Pancreas (tissue), 10 donors: ENCODE measurements at regions not wholly inside any gene's neighbourhood (a gene's known extent, or its start where the extent isn't known, plus 50 kb on each side); places are given as distances from the start of the nearest gene placed in this dataset.
"Not testable (repeated sequence)": the region's sequence is repeated elsewhere in the genome, so short reads cannot be mapped to it uniquely, and the experiment has no call there.

ENCODE experiments used
- ATAC-seq, 4 donors: fragments of 200-7000 bp; cut with Tn5 transposase; one replicate each; pipeline versions ENCODE4 v1.8.0 to v1.9.1; 2020; ENCODE audit warnings: mild to moderate bottlenecking in 4 of 4, moderate library complexity in 4 of 4
- DNase-seq, 6 donors: peaks; one replicate each; pipeline ENCODE4 v3.0.0-alpha.2; 2020
- FAIRE-seq: peaks from 2 replicates; lab custom pipeline; 2012; peaks lifted over from hg19 to GRCh38; lab: Jason Lieb, UNC
- H3K27ac ChIP-seq, 4 donors: fragments of 200-600 bp; sonication (generic); 1 replicate in 3 of 4; 2 replicates in 1 of 4; pipeline versions ENCODE4 v1.5.0 to v1.8.0; 2020
- H3K27me3 ChIP-seq, 4 donors: fragments of 200-600 bp; one replicate each; pipeline ENCODE4 v1.8.0; 2021
- H3K36me3 ChIP-seq, 3 donors: fragments of 200-600 bp; sonication (generic) in 1 of 3; one replicate each; pipeline versions ENCODE4 v1.5.0 to v1.8.0; 2020 to 2021
- H3K4me1 ChIP-seq, 3 donors: fragments of 200-600 bp; one replicate each; pipeline ENCODE4 v1.8.0; 2021
- H3K4me3 ChIP-seq, 4 donors: fragments of 200-600 bp; sonication (generic) in 2 of 4; one replicate each; pipeline versions ENCODE4 v1.5.0 to v1.8.0; 2020 to 2021
- H3K9me3 ChIP-seq, 4 donors: fragments of 200-600 bp; one replicate each; pipeline ENCODE4 v1.8.0; 2021
- CTCF ChIP-seq, 4 donors: fragments of 200-600 bp; sonication (generic) in 3 of 4; IDR thresholded peaks; one replicate each; pipeline versions ENCODE4 v1.5.0 to v1.8.0; 2021; ENCODE audit warnings: antibody characterized with exemption in 4 of 4
- WGBS, 2 donors: extraction: QIAGEN DNeasy Blood & Tissue Kit; methylation state at CpG; one replicate each; pipeline ENCODE4 v1.1.7; 2013; 5-methylcytosine and 5-hydroxymethylcytosine counted together
- intact Hi-C, 3 donors: fragments of 100-400 bp; cut with DNase I; formaldehyde crosslinking; loops; one replicate each; pipeline versions ENCODE4 v1.11.1 to v1.14.2; 2022
- donor health status: healthy with polysubstance abuse.
- donor health status: DM: no; HTN: no; CAD: no; lungs with moderate emphysema.
- donor health status: DM: no; HTN: no; CAD: no.
- donor health status: control.
- donor health status: control.
- donor health status: Bipolar disorder and iron deficiency.
- donor health status: DM: yes; HTN: yes; CAD: no.
- donor health status: DM: no; HTN: no; CAD: no.
- donor health status: DM: no; HTN: no; CAD: no.
- donor health status: DM: yes; HTN: yes; CAD: no.

- ATAC-seq = no peak
- FAIRE-seq = no peak
- intact Hi-C loops = no loop called here
Measured at GRCh38 chr3:18190646-18191045, 234.5 kb downstream of the SATB1 start.

GRCh38 chr3:18189282-18190050 is 235.7 kb downstream of the SATB1 start:
- Histone ChIP-seq H3K27ac (no peak overlapping the region), H3K4me3 (no peak overlapping the region), H3K4me1 (no peaks in the 10 kb centered on the region), H3K27me3 (no peaks in the 10 kb centered on the region), H3K36me3 (no peaks in the 10 kb centered on the region), H3K9me3 (no peaks in the 10 kb centered on the region)
- ATAC-seq (peak in 3 of 4 donors; percentile 53 to 87 (median 62)), DNase-seq (no peak), FAIRE-seq (no peak)
- intact Hi-C loops = no loop called here
- TF ChIP-seq CTCF (IDR thresholded peaks at IDR 0.05) = no peak
- 77 to 85% methylated on average over 9 of the region's 9 CpGs for WGBS, 2 donors

More at GRCh38 chr3:18190646-18191045, 234.5 kb downstream of the SATB1 start:
- H3K27ac ChIP-seq = no peak overlapping the region
- H3K4me3 ChIP-seq = no peak overlapping the region
- TF ChIP-seq CTCF (IDR thresholded peaks at IDR 0.05) = no peak
- DNase-seq = no peak
- no peaks in the 10 kb centered on the region for H3K27me3 ChIP-seq
- no peaks in the 10 kb centered on the region for H3K36me3 ChIP-seq
- no peaks in the 10 kb centered on the region for H3K4me1 ChIP-seq
- no peaks in the 10 kb centered on the region for H3K9me3 ChIP-seq

- intact Hi-C loops = no loop called here
- no peak for FAIRE-seq
- no peak for TF ChIP-seq CTCF (IDR thresholded peaks at IDR 0.05)
Measured at GRCh38 chr3:18188491-18188890, 236.6 kb downstream of the SATB1 start.

GRCh38 chr3:18185624-18186023 is 239.5 kb downstream of the SATB1 start:
- Histone ChIP-seq H3K4me3 (no peak overlapping the region), H3K9me3 (no peaks in the 10 kb centered on the region), H3K4me1 (no peaks in the 10 kb centered on the region), H3K27ac (no peak overlapping the region), H3K27me3 (no peaks in the 10 kb centered on the region), H3K36me3 (no peaks in the 10 kb centered on the region)
- DNase-seq (no peak), FAIRE-seq (no peak), ATAC-seq (no peak)
- TF ChIP-seq CTCF (IDR thresholded peaks at IDR 0.05) = no peak
- intact Hi-C loops = no loop called here
- WGBS, 2 donors = 79 to 87% methylated on average over 1 of the region's 1 CpG

More at GRCh38 chr3:18188491-18188890, 236.6 kb downstream of the SATB1 start:
- Histone ChIP-seq H3K36me3 (no peaks in the 10 kb centered on the region), H3K9me3 (no peaks in the 10 kb centered on the region), H3K4me3 (no peak overlapping the region), H3K4me1 (no peaks in the 10 kb centered on the region), H3K27ac (no peak overlapping the region), H3K27me3 (no peaks in the 10 kb centered on the region)
- no peak for ATAC-seq
- DNase-seq = no peak
- 65 to 87% methylated on average over 3 of the region's 3 CpGs for WGBS, 2 donors

GRCh38 chr3:18182923-18183322 is 242.2 kb downstream of the SATB1 start:
- ATAC-seq = not testable (repeated sequence)

More at GRCh38 chr3:18182923-18183322, 242.2 kb downstream of the SATB1 start:
- H3K36me3 ChIP-seq, DNase-seq, H3K27ac ChIP-seq, H3K4me1 ChIP-seq, H3K27me3 ChIP-seq, H3K4me3 ChIP-seq, H3K9me3 ChIP-seq, FAIRE-seq, intact Hi-C loops: not testable (repeated sequence)
- WGBS, 2 donors = 88 to 97% methylated on average over 1 of the region's 1 CpG
